T1000 (cell line): ENCODE measurements at regions not wholly inside any gene's neighbourhood (a gene's known extent, or its start where the extent isn't known, plus 50 kb on each side); places are given as distances from the start of the nearest gene placed in this dataset.

Experiments used
- DNase-seq: peaks from one replicate; lab custom pipeline; 2025; ENCODE audit warnings: mixed read lengths; lab: John Stamatoyannopoulos, UW

DNA sequence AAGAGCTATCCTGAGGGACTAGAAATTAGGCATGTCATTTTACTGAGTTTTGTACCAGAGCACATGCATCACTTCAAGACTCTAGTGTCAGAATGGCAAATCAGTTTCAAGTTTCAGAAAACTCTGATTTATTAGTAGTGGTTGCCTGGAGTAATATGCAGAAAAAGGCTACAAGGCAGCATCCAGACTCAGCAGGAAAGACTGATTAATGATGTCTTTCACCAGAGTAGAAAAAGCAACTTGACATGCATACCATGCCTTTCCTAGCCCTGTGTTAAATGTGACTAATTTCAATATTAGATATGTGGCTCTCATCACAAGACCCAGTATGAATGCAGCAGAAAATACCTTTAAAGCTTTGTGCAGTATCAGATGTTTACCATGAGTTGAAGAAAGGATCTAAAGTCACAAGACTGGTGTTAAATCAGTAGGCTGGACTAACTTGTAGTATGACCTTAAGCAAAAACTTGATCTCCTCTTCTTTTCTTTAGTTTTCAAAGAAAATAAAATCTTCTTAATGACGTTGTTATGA, 1251.2 kb upstream of the C9orf72 start:
- no peak for DNase-seq

DNA sequence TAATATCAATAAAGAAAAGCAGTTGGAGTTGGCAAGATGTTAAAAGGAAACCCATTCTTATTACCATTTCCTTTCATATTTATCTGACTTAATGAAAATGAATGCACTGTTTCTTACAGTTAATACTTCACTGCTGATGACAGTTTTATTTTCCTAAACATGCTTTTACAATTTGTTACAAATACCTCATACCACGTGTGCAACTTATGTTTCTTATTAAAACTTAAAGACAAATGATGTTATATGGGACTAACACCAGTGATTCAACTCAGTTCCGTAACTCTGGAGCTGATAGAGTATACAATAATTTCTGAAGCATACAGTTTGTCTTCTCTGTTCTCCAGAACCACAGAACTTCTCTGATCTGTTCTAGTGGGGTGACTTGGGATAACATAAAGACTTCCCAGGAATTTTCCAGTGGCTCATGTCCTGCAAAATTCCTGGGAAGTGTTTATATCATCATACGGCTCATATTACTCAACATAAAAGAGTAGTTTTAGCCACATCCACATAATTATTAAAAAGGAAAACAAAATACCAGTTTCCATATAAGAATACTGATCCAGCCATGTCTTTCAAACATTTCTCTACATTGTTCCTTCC, 1259.0 kb upstream of the C9orf72 start:
- no peak for DNase-seq

DNA sequence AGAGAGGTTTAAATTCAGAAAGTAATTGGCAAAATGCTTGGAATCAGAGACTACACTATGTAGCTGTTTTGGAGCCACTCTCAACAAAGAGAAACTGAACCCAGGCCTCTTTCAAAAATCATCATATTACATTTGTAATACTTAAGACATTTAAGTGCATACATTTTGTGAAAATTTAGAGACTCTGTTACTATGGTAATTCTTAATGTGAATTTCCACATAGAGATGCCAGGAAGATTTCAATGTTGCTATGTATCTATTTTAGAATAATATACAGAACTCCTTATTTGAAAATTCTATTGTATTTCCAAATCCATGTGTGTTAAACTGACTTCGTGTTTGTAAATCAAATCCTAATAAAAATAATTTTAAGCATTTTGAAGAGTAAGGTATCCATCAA, 1260.9 kb upstream of the C9orf72 start:
- no peak for DNase-seq

DNA sequence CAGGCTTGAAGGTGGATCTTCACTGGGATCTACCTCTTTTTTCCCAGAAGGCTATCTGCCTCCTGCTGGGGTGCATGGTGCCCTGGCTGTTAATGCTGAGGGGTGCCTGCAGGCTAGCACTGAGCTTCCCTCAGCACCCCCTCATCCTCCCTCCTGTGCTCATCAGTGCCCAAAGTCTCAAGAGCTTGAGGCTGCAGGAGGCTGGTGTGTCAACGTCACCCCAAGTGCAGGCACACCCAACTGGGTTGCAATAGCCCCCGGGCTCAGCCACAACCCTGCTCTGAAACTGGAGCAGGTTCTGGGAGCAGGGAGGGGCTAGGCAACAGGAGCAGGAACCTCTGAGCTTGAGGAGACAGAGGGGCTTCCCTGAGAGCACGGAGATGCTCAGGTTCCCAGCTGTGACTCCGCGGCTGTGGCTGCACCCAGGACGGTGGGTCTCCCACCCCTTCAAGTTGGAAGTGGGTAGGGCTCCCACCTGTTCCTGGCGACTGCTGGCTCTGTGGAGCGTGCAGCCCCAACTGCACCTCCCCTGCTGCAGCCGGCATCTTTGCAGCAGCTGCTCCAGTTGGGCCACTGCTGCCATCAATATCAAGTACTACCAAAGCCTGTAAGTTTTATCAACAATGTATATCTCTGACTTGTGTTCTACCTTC, 1266.6 kb upstream of the C9orf72 start:
- DNase-seq = no peak

DNA sequence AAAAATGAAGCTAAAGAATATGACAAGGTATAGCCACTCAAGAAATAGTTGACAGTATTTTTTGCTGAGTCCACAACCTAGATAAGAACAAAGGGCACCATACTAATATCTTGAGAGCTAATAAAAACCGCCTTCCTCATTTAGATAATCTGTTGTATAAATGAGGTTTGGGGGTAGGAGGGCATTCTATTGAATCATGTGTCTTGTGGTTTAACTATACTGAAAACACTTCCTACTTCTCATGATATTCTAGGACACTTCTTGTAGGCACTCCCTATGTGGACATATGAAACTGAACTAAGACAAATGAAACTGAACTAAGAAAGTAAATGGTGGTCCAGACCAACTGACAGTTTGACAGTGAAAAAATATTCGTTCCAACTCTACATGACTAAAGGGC, 1268.5 kb upstream of the C9orf72 start:
- DNase-seq = no peak

DNA sequence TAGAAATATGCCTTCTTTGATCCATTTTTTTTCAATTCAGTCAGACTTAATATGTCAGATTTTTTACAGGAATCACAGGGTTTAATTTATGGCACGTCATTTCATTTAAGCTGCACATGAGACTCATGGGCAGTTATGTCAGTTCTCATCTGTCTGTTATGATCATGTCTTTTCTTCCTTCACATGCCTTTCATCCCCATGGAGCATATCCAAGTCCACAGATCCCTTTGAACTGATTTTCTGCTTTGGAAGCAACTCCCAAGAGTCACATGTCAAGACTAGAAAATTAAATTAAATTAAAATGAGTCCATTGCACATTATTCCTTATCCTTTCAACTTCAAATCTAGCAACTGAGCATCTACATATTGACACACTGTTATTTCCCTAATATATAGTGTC, 1274.0 kb upstream of the C9orf72 start:
- no peak for DNase-seq

DNA sequence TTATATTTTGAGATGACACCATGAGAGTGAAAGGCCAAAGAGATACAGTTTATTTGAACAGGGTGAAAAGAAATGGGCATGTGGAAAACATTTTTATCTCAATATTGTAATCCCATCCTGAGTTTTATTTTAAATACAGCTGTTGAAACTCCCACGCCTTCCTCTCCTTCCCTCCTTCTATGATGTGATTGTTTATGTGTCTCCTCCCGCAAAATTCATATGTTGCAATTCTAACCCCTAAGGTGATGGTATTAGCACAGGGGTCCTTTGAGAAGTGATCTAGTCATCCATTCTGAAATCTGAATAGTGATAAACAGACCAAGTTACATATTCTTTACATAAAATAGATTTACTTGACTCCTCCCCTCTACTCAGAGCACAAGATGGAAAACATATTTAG, 1275.4 kb upstream of the C9orf72 start:
- DNase-seq = no peak

DNA sequence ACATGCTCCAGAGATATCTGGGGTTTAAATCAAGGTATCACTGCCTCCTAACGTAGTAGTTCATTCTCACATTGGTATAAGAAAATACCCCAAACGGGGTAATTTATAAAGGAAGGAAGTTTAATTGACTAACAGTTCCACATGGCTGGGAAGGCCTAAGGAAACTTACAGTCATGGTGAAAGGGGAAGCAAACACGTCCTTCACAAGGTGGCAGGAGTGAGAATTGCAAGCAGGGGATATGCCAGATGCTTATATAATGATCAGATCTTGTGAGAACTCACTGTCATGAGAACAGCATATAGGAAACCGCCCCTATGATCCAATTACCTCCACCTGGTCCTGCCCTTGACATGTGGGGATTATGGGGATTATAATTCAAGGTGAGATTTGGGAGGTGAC, 1280.2 kb upstream of the C9orf72 start:
- DNase-seq = no peak

DNA sequence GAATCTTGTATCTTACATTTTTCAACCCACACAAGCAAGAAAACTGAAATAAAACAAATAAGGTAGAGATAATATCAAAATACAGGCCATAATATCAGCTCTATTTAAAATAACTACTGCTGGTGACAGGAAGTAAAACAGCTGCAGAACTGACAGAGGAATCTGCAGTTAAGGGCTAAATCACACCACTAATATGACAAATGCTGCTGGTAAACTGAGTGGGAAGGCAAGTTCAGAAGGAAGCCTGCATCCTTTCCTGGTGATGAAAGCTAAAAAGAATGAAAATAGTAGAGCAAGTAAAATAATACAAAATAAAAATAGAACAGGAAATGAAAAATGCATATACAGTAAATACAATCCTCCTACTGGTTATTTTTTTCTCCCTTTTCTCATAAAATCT, 1293.7 kb upstream of the C9orf72 start:
- no peak for DNase-seq

DNA sequence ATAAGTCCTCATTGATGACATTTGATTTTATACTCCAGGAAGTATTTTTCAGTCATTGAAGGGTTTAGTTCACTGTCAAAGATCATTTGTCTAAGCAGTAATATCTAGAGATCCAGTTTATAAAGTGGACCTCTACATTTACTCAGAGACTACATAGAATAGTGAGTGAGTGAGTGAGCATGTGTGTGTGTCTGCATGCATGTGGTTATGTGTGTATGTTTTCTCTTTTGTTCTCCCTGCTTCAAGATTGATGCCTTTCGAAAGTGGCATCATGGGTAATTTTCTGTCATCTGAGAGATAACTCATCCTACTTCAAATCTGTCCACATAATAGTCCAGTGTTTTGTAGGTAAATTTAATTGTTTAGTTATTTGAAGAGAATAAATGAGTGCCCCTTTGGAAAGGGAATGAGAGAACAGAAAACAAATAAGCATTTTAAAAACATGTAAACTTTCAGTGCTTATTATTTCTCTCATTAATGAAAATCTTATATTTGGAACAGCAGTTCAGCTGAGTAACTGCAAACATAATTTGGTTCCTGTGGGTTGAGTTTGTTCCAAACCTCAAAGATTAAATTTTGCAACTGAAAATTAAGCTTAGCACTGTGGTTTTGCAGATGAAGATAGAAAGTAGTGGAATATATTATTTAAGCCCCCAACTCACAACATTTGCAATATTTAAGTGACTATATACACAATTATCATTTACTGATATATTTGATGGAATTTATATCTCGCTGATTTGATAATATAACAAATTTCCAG, 1295.1 kb upstream of the C9orf72 start:
- no peak for DNase-seq

DNA sequence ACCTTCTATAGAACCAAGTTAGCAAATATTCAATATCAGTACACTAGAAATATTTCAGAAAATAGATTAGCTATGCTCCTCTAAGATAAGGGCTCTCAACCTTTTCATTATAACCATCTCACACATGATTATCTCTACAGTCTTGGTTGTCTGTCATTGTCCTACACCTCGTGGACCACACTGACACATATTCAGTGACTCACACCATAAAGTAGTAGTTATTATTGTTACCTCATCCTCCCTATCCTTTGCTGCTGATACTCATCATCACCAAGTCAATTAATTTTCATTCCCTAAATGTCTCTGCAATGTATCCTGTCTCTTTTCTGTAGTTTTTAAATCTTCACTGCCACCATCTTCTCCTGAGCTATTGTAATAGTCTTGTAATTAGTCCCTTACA, 1309.2 kb upstream of the C9orf72 start:
- no peak for DNase-seq

DNA sequence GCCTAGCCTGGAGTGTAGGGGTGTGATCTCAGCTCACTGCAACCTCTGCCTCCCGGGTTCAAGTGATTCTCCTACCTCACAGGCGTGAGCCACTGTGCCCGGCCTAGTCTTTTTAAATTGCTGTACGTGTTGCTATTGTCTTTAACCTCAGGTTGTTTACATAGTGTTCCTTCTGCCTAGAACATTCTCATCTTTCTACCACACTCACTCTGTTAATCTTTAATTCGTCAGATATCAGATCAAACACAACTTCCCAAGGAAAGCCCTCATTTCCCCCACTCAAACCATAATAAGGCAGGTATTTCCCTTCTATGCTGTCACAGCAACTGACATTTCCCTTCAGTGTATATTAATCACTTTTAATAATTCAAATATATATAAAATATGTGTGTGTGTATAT, 1310.0 kb upstream of the C9orf72 start:
- DNase-seq = no peak

DNA sequence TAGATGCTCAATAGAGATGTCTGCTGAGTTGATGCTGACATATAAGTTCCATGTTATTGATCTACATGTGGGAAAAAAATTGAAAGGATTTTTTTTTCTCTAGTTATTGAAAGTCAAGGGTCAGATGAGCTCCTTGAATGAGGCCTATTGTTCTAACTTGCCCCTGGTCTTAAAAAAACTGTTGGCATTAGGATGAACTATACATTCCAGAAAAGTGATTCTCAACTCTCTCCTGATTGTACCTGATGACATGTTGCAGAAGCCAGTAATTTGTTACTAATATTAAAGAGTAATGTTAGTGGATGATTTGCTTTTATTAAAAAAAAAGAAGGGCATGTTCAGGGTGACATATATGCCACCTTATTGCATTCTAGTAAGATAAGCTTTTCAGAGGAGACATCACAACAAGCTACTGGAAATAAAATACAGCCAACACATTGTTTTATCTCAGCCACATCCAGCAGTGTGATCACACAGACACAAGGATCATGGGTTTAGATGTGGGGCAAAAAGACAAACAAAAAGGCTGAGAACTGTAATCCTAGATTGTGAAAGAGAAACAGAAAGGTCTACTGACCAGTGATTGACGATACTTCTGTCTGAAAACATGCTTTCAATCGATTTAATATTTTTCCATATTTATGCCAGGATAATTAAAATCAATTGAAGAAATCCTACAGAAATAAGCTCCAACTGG, 1314.1 kb upstream of the C9orf72 start:
- DNase-seq = no peak

DNA sequence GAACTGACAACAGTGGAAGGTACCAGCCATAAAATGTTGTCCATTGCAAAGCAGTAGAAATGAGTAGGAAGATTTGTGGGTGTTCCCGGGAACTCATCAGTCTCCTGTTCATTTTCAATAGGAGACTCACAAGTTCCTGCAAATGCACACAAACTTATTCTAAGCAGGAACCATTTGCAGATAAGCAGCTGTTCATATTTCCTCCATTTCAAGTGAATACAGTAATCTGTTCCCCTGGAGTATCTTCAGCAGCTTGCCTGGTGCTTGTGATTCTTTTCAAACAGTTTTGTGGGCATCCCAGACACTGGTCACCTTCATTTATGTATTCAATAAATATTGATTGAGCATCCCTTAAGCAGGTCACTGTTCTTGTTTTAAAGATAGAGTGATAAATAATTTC, 1315.5 kb upstream of the C9orf72 start:
- DNase-seq = no peak

DNA sequence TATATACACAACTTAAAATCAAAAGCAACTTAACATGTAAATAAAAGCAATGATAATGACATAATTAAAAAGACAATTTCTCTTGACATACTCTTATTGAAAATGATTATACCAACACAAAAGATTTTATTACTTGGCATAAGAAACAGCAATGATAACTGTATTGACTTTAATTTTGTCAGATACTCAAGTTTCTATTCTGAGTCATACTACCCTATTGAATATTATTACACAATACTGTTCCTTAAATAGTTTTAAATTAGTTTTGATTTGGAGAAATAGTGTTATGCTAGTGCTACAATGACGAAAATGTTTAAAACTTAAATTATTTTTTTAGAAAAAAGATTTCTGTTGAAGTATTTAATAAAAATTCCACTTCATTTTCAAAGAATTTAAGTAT, 1319.3 kb upstream of the C9orf72 start:
- no peak for DNase-seq

DNA sequence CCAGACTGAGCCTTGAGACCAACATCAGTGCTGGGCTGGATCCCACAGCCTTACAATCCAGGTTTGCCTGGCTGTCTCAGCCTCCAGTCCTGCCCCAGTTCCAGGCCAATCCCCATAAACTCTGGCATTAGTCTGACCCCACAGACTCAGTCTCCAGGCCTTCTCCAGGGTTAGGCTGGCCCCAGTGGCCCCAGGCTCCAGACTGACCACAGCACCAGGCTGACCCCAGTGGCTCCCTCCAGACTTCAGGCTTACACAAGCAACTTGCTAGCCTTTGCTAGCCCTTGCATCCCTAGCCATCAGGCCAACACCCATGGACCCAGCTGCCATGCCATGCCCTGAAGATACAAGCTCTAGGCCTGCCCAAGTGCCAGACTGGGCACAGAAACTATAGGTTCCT, 1326.0 kb upstream of the C9orf72 start:
- DNase-seq = no peak

DNA sequence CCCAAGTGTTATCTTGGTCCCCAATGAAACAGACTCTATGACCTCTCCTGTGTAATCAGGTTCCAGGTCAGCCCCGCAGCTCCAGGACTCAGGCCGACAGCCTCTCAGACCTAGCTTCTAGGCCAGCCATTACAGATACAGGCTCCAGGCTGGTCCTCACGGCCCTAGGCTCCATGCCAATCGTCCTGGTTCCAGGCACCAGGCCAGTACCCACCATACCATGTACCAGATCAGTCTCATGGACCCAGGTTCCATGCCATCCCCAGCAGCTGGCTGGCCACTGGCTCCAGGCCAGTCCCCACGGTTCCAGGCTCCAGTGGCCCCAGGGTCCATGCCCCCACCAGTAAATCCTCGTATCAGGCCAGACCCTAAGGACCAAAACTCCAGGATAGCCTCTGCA, 1326.6 kb upstream of the C9orf72 start:
- no peak for DNase-seq

DNA sequence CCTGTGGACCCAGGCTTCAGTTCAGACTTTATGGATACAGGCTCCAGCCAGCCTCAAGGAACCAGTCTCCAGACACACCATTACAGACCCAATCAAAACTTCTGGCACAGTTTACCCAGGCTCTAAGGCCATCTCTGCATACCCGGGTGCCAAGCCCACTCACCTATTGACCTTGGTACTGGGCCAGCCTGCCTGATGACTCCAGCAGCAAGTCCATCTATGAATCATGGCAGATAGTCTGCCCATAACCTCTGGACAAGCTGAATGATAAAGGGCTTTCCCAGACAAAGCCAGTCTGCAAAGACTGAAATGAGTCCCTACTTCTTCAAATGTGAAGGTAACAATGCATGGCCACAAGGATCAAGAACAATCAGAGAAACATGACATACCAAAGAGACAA, 1327.1 kb upstream of the C9orf72 start:
- no peak for DNase-seq

DNA sequence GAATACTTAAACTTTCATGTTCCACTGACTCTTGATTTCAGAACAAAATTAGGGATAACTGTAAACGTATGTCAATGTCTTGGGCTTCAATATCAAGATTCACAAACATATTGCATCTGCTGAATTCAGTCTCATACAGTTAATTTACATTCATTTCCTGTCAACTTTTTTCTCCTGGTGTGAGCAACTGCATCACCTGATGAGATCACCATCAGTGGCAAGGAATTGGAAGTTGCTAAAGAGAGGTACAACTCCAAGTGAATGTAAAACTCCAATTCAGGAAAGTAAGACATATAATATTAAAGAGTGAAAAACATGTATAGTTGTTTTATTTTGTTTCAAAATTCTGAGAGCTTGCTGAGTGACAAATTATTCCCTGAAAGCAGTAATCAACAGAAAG, 1336.2 kb upstream of the C9orf72 start:
- DNase-seq = no peak

DNA sequence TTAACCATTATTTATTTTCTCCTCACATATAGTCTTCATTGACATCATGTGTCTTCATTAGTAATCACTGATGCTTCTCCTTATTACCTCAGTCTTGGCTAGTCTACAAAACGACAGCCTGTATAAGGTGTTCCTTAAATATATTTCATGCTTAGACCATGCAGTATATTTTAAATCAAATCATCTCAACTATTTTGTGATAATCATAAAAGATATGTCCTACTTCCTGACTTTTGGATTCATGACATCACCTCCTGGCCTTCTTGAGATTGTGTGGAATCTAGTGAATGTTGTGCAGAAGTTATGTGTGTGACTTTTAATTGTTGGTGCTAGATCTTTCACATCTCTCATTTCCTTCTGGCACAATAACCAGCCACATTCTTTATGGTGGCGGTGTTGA, 1339.3 kb upstream of the C9orf72 start:
- no peak for DNase-seq

DNA sequence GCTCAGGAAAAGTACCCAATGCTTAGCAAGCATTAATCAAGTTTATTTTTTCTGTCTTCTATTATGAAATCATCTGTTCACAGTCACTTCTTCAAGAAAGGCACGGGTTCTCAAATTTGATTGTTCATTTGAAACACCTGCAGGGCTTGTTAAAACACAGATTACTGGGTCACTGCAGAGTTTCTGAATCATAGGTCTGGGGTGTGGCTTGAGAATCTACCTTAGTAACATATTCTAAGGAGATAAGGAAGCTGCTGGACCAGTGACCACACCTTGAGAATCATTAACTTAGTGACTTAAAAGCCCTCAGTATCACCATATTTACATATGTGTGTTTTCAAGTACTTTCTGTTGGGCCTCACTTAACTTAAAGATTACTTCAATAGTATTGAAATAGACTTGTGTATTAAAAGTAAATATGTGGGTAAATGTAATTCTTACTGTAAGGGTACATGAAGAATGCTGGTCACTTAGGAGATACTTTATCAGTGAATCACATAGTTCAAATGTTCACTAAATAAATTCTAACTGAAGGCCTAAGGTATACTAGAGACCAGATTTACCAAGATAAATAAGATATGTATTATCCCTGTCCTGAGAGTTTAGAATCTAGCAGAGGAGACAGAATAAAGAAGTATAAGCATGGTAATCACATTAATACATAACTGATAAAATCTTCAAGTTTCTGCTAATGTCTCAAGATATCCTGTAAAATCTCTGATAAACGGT, 1342.1 kb upstream of the C9orf72 start:
- DNase-seq = no peak

DNA sequence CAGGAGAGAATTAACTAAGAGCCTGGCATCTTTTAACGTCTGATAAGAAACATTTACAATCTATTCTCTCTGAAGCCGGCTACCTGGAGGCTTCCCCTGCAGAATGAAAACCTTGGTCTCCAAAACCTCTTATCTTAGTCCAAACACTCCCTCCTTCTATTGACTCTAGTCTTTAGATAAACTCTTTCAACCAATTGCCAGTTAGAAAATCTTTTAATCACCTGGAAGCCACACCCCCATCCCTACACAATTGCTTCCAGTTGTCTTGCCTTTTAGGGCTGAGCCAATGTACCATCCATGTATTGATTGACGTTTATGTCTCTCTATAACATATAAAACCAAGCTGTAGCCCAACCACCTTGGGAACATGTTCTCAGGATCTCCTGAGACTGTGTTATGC, 1343.1 kb upstream of the C9orf72 start:
- no peak for DNase-seq
